Neural crest cell (in vitro differentiated cells): ENCODE measurements at regions not wholly inside any gene's neighbourhood (a gene's known extent, or its start where the extent isn't known, plus 50 kb on each side); places are given as distances from the start of the nearest gene placed in this dataset.

Source experiments
- DNase-seq: peaks from one replicate; pipeline ENCODE4 v3.0.0; 2021; ENCODE audit warnings: low read depth, mixed read lengths, low spot score
- H3K27ac Mint-ChIP-seq: one replicate; pipeline ENCODE4 v1.8.0; 2021; ENCODE audit warnings: mild to moderate bottlenecking, mixed read lengths; ENCODE audit not compliant: unreplicated experiment
- H3K27me3 Mint-ChIP-seq: 2 replicates; pipeline ENCODE4 v1.8.0; 2021; ENCODE audit warnings: low read depth, mild to moderate bottlenecking, mixed read lengths
- H3K36me3 Mint-ChIP-seq: 2 replicates; pipeline ENCODE4 v1.8.0; 2021; ENCODE audit warnings: low read depth, mild to moderate bottlenecking, mixed read lengths
- H3K4me1 Mint-ChIP-seq: 2 replicates; pipeline ENCODE4 v1.8.0; 2021; ENCODE audit warnings: mixed read lengths
- H3K4me3 Mint-ChIP-seq: one replicate; pipeline ENCODE4 v1.8.0; 2021; ENCODE audit warnings: mild to moderate bottlenecking, mixed read lengths
- H3K9me3 Mint-ChIP-seq: 2 replicates; pipeline ENCODE4 v1.8.0; 2021; ENCODE audit warnings: mixed read lengths
- TF ChIP-seq, protein P1 (sequence below): fragments of 200-600 bp; sonication (generic); conservative IDR thresholded peaks from 2 replicates; pipeline ENCODE4 v1.5.0; 2021; ENCODE audit warnings: antibody characterized with exemption, mild to moderate bottlenecking

DNA sequence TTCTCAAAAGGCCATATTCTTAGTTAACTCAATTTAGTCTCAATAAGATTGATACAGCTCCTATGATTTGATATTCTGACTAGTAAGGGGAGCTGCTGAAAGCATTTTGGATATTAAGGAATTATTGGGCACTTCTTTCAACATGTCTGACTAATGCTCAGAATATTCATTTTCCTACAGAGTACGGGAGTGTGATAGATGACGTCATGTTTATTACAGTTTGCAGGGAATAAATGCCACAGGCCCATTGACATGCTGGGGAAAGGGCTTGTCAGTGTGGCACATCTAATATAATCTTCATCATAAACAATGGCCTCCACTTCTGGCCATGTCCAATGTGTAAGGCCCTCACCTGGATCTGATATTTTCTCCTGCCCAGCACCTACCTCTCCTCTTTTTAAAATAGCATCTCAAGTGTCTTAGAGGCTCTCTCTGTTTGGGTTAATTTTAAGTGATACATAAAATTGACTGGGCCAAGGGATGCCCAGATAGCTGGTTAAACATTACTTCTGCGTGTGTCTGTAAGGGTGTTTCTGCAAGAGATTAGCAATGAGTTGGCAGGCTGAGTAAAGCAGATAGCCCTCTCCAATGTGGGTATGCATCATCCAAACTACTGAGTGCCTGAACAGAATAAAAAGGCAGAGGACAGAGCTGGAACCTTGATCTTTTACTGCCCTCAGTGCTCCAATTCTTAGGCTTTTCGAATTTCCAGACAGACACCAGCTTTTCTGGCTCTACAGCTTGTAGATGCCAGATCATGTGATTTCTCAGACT lies 99.3 kb downstream of the SLC24A2 start:
- no peaks in the 10 kb centered on the region for H3K4me1 Mint-ChIP-seq
- H3K27ac Mint-ChIP-seq, result no peak overlapping the region

DNA sequence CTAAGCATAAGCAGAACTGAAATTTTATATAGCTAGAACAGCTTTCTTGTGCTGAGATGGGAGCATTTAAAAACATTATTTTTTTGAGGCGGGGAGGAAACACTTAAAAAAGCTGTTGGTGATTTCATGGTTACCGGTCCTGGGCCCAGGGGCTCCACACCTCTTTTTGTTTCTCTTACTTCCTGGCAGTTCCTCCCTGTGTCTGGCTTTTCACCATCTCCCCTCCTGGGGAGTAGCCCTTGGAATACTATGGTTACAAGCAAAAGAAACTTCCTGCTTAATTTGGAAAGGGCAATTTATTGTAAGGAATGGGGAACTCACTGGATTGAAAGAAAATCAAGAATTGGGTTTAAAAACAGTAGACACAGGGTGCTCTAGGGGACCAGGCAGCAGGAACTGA lies 105.1 kb downstream of the SLC24A2 start:
- TF ChIP-seq, protein P1, sequence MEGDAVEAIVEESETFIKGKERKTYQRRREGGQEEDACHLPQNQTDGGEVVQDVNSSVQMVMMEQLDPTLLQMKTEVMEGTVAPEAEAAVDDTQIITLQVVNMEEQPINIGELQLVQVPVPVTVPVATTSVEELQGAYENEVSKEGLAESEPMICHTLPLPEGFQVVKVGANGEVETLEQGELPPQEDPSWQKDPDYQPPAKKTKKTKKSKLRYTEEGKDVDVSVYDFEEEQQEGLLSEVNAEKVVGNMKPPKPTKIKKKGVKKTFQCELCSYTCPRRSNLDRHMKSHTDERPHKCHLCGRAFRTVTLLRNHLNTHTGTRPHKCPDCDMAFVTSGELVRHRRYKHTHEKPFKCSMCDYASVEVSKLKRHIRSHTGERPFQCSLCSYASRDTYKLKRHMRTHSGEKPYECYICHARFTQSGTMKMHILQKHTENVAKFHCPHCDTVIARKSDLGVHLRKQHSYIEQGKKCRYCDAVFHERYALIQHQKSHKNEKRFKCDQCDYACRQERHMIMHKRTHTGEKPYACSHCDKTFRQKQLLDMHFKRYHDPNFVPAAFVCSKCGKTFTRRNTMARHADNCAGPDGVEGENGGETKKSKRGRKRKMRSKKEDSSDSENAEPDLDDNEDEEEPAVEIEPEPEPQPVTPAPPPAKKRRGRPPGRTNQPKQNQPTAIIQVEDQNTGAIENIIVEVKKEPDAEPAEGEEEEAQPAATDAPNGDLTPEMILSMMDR, result no peak
- Mint-ChIP-seq H3K9me3 (peaks cover 8% of the 10 kb centered on the region), H3K36me3 (no peaks in the 10 kb centered on the region), H3K27ac (no peak overlapping the region), H3K4me3 (no peak overlapping the region), H3K27me3 (peaks cover 8% of the 10 kb centered on the region), H3K4me1 (no peaks in the 10 kb centered on the region)
- no peak for DNase-seq

More for the DNA sequence above, 99.3 kb downstream of the SLC24A2 start:
- no peak overlapping the region for H3K4me3 Mint-ChIP-seq
- peaks cover 6% of the 10 kb centered on the region for H3K9me3 Mint-ChIP-seq
- peaks cover 5% of the 10 kb centered on the region for H3K27me3 Mint-ChIP-seq
- no peak for DNase-seq
- H3K36me3 Mint-ChIP-seq, result no peaks in the 10 kb centered on the region
- TF ChIP-seq, protein P1, result no peak

DNA sequence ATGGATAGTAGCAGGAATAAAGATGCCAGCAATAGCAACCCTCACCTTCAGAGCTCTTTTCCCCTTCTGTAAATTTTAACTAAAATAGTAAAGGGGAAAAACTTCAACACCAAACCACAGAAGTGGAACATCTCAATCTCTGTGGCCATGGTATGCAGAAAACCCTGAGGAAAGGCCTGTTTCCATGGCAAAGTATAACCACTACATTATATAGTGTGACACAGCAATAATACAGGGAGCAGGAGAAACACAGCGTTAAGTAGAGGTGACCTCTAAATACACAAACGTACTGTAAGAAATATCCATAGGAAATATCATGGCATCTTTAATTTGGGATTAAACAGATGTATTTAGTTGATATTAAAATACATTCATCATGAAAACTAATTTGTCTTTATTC lies 106.4 kb downstream of the SLC24A2 start:
- H3K9me3 Mint-ChIP-seq, result peaks cover 8% of the 10 kb centered on the region

DNA sequence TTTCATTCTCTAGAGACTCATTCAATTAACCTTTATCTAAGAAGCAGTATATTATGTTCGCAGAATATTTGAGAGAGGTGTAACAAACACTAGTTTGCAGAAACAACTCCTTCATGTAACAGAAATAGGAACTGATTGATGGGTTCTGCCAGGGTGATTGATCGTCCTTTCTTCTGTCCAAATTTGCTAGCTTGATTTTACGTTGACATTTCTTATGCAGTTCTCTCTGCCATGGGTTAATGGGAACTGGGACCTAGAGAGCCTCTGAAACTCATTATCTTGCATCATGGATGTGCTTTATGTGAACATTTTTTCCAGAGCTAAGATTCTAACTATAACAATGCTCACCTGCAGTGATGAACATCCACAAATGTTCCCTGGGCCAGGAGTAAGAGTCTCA lies 107.0 kb downstream of the SLC24A2 start:
- Mint-ChIP-seq H3K4me1 (no peaks in the 10 kb centered on the region), H3K9me3 (peaks cover 8% of the 10 kb centered on the region), H3K36me3 (no peaks in the 10 kb centered on the region), H3K27ac (no peak overlapping the region), H3K27me3 (peaks cover 8% of the 10 kb centered on the region), H3K4me3 (no peak overlapping the region)
- TF ChIP-seq, protein P1, result no peak
- DNase-seq, result no peak

More for the DNA sequence above, 106.4 kb downstream of the SLC24A2 start:
- TF ChIP-seq, protein P1, result no peak
- Mint-ChIP-seq H3K27ac (no peak overlapping the region), H3K4me3 (no peak overlapping the region), H3K36me3 (no peaks in the 10 kb centered on the region), H3K4me1 (no peaks in the 10 kb centered on the region), H3K27me3 (peaks cover 8% of the 10 kb centered on the region)
- DNase-seq, result no peak

DNA sequence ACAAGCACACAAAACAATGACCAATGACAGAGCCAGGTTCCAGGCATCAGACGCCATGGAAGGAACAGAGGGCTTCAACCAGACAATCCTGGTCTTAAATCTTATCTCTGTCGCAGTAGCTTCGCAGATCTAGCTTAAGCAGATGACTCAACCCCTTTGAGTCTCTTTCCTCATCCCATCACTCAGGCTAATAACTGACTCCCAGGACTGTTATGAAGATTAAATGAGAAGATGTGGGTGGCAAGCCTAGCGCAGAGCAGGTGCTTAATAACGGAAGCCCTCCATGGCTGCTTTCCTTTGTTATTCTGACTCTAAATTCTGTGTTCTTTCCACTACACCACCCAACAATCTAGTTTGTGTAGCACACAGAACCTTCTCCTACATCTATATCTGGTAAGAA lies 110.9 kb downstream of the SLC24A2 start:
- Mint-ChIP-seq H3K4me1 (no peaks in the 10 kb centered on the region), H3K27me3 (peaks cover 3% of the 10 kb centered on the region), H3K36me3 (no peaks in the 10 kb centered on the region), H3K4me3 (no peak overlapping the region), H3K9me3 (no peaks in the 10 kb centered on the region), H3K27ac (no peak overlapping the region)
- no peak for DNase-seq
- TF ChIP-seq, protein P1, result no peak
